Smooth muscle cell (in vitro differentiated cells): ENCODE measurements at regions not wholly inside any gene's neighbourhood (a gene's known extent, or its start where the extent isn't known, plus 50 kb on each side); places are given as distances from the start of the nearest gene placed in this dataset.
A peak's percentile ranks its signal among the peaks of the same experiment; 100 is the strongest.

Experiments
- DNase-seq: peaks from one replicate; lab custom pipeline; 2025; ENCODE audit not compliant: unreplicated experiment; lab: John Stamatoyannopoulos, UW
- H2AFZ ChIP-seq: fragments of 200-600 bp; sonication (generic); 2 replicates; pipeline ENCODE4 v1.6.0; 2016; ENCODE audit warnings: antibody characterized with exemption, low read depth, mild to moderate bottlenecking
- H3F3A ChIP-seq: fragments of 200-600 bp; sonication (generic); 2 replicates; pipeline ENCODE4 v1.6.0; 2017; ENCODE audit warnings: antibody characterized with exemption, low read depth
- H3K27ac ChIP-seq: fragments of 200-600 bp; sonication (generic); 2 replicates; pipeline ENCODE4 v1.5.1; 2016; ENCODE audit warnings: low read depth, mild to moderate bottlenecking
- H3K27me3 ChIP-seq: fragments of 200-600 bp; sonication (generic); 2 replicates; pipeline ENCODE4 v1.6.1; 2016; ENCODE audit warnings: low read depth, mild to moderate bottlenecking
- H3K36me3 ChIP-seq: fragments of 200-600 bp; sonication (generic); 2 replicates; pipeline ENCODE4 v1.5.1; 2016; ENCODE audit warnings: low read depth
- H3K4me1 ChIP-seq: fragments of 200-600 bp; sonication (generic); 2 replicates; pipeline ENCODE4 v1.5.1; 2016; ENCODE audit warnings: low read depth
- H3K4me2 ChIP-seq: fragments of 200-600 bp; sonication (generic); 2 replicates; pipeline ENCODE4 v1.6.0; 2016; ENCODE audit warnings: mild to moderate bottlenecking
- H3K4me3 ChIP-seq: fragments of 200-600 bp; sonication (generic); 2 replicates; pipeline ENCODE4 v1.5.1; 2016; ENCODE audit warnings: mild to moderate bottlenecking
- H3K79me2 ChIP-seq: fragments of 200-600 bp; sonication (generic); 2 replicates; pipeline ENCODE4 v1.6.0; 2016; ENCODE audit warnings: low read depth, mild to moderate bottlenecking
- H3K9ac ChIP-seq: fragments of 200-600 bp; sonication (generic); 2 replicates; pipeline ENCODE4 v1.6.0; 2016; ENCODE audit warnings: low read depth
- H3K9me3 ChIP-seq: fragments of 200-600 bp; sonication (generic); replicated peaks from 2 replicates; pipeline ENCODE4 v1.5.1; 2016; ENCODE audit warnings: low read depth
- H4K20me1 ChIP-seq: fragments of 200-600 bp; sonication (generic); 2 replicates; pipeline ENCODE4 v1.6.0; 2016; ENCODE audit warnings: low read depth
- CTCF ChIP-seq: fragments of 200-600 bp; sonication (generic); IDR thresholded peaks from 2 replicates; pipeline ENCODE4 v1.5.1; 2017; ENCODE audit warnings: borderline replicate concordance, mild to moderate bottlenecking, antibody characterized with exemption; ENCODE audit not compliant: insufficient read depth, poor library complexity, severe bottlenecking
- WGBS: methylation state at CpG from one replicate; pipeline ENCODE4 v1.1.7; 2016; ENCODE audit warnings: low lambda C conversion rate; 5-methylcytosine and 5-hydroxymethylcytosine counted together

- Histone ChIP-seq H2AFZ (peak overlapping the region; percentile 19), H3K27me3 (no peaks in the 10 kb centered on the region), H3K79me2 (no peaks in the 10 kb centered on the region), H3F3A (no peaks in the 10 kb centered on the region), H3K4me1 (peaks cover 12% of the 10 kb centered on the region), H4K20me1 (no peaks in the 10 kb centered on the region), H3K4me2 (no peak overlapping the region), H3K36me3 (no peaks in the 10 kb centered on the region), H3K9ac (no peak overlapping the region), H3K4me3 (no peak overlapping the region), H3K9me3 (no peaks in the 10 kb centered on the region), H3K27ac (no peak overlapping the region)
- TF ChIP-seq CTCF, result no peak
- WGBS, result 96% methylated on average over 1 of the region's 1 CpG
- DNase-seq, result no peak
These were observed 105.8 kb upstream of the WLS start for GRCh38 chr1:68338081-68338480.

- Histone ChIP-seq H3K79me2 (no peaks in the 10 kb centered on the region), H3K4me2 (peak overlapping the region; percentile 34), H3K9ac (no peak overlapping the region), H3F3A (no peaks in the 10 kb centered on the region), H3K27me3 (no peaks in the 10 kb centered on the region), H2AFZ (peak overlapping the region; percentile 53), H3K4me3 (no peak overlapping the region), H3K9me3 (no peaks in the 10 kb centered on the region), H4K20me1 (no peaks in the 10 kb centered on the region), H3K4me1 (no peaks in the 10 kb centered on the region), H3K36me3 (no peaks in the 10 kb centered on the region), H3K27ac (peak overlapping the region; percentile 38)
- WGBS, result 67% methylated on average over 4 of the region's 4 CpGs
- DNase-seq, result no peak
- no peak for TF ChIP-seq CTCF
These were observed 99.7 kb upstream of the WLS start for GRCh38 chr1:68332041-68332440.

- Histone ChIP-seq H3K4me3 (no peak overlapping the region), H3K27ac (peak overlapping the region; percentile 38), H3K4me1 (no peaks in the 10 kb centered on the region), H3K27me3 (no peaks in the 10 kb centered on the region), H3K9ac (no peak overlapping the region), H3K9me3 (no peaks in the 10 kb centered on the region), H3F3A (no peaks in the 10 kb centered on the region), H3K79me2 (no peaks in the 10 kb centered on the region), H2AFZ (no peak overlapping the region), H4K20me1 (no peaks in the 10 kb centered on the region), H3K4me2 (peak overlapping the region; percentile 34), H3K36me3 (no peaks in the 10 kb centered on the region)
- 29% methylated on average over 2 of the region's 2 CpGs for WGBS
- no peak for TF ChIP-seq CTCF
- DNase-seq, result no peak
These were observed 99.0 kb upstream of the WLS start for GRCh38 chr1:68331117-68331865.

GRCh38 chr1:68330391-68330790 lies 98.1 kb upstream of the WLS start:
- H3K9me3 ChIP-seq, result no peaks in the 10 kb centered on the region
- H3F3A ChIP-seq, result no peaks in the 10 kb centered on the region
- WGBS, result 67% methylated on average over 2 of the region's 2 CpGs
- H3K27me3 ChIP-seq, result no peaks in the 10 kb centered on the region
- H4K20me1 ChIP-seq, result no peaks in the 10 kb centered on the region
- DNase-seq, result no peak
- no peak overlapping the region for H3K4me3 ChIP-seq
- H3K36me3 ChIP-seq, result no peaks in the 10 kb centered on the region
- H3K79me2 ChIP-seq, result no peaks in the 10 kb centered on the region
- no peak overlapping the region for H2AFZ ChIP-seq
- no peak overlapping the region for H3K4me2 ChIP-seq
- no peaks in the 10 kb centered on the region for H3K4me1 ChIP-seq
- no peak for TF ChIP-seq CTCF
- H3K27ac ChIP-seq, result peak overlapping the region; percentile 38
- no peak overlapping the region for H3K9ac ChIP-seq
